AG09309 (cell line): ENCODE measurements at regions not wholly inside any gene's neighbourhood (a gene's known extent, or its start where the extent isn't known, plus 50 kb on each side); places are given as distances from the start of the nearest gene placed in this dataset.

Source experiments
- DNase-seq: peaks from one replicate; pipeline ENCODE4 v3.0.0-alpha.2; 2010; ENCODE audit warnings: low read depth
- H3K4me3 ChIP-seq: 2 replicates; pipeline ENCODE4 v1.5.1; 2011; ENCODE audit warnings: mild to moderate bottlenecking, low read depth, low read length, moderate library complexity; ENCODE audit not compliant: control insufficient read depth
- TF ChIP-seq, protein P1 (sequence below): IDR thresholded peaks from 2 replicates; pipeline ENCODE4 v1.5.1; 2011; ENCODE audit warnings: mild to moderate bottlenecking, low read depth, low read length, inconsistent platforms; ENCODE audit not compliant: insufficient read depth, control insufficient read depth; ENCODE audit errors: missing control alignments

GRCh38 chr6:90905351-90905750 is 318.5 kb upstream of the MAP3K7 start:
- no peak for DNase-seq
- TF ChIP-seq, protein P1, sequence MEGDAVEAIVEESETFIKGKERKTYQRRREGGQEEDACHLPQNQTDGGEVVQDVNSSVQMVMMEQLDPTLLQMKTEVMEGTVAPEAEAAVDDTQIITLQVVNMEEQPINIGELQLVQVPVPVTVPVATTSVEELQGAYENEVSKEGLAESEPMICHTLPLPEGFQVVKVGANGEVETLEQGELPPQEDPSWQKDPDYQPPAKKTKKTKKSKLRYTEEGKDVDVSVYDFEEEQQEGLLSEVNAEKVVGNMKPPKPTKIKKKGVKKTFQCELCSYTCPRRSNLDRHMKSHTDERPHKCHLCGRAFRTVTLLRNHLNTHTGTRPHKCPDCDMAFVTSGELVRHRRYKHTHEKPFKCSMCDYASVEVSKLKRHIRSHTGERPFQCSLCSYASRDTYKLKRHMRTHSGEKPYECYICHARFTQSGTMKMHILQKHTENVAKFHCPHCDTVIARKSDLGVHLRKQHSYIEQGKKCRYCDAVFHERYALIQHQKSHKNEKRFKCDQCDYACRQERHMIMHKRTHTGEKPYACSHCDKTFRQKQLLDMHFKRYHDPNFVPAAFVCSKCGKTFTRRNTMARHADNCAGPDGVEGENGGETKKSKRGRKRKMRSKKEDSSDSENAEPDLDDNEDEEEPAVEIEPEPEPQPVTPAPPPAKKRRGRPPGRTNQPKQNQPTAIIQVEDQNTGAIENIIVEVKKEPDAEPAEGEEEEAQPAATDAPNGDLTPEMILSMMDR, result no peak
- H3K4me3 ChIP-seq, result no peak overlapping the region

DNA sequence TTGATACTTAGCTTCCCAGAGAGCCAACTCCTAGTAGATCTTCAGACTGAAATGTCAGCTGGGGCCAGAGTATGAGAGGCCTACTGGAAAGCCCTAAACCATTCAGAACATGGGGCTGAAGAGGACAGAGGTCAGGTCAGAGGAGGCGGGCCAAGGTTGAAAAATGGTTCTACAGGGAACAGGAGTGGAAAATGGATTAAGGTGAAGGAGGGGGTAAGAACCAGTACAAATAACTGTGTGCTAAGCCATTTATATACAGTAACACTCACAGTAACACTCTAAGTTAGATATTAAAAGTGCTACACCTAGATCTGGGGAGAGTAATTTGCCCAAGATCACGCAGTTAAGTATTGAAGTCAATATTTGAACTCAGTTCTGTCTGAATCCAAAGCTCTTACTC is 313.2 kb upstream of the MAP3K7 start:
- no peak overlapping the region for H3K4me3 ChIP-seq
- TF ChIP-seq, protein P1, result no peak
- no peak for DNase-seq

DNA sequence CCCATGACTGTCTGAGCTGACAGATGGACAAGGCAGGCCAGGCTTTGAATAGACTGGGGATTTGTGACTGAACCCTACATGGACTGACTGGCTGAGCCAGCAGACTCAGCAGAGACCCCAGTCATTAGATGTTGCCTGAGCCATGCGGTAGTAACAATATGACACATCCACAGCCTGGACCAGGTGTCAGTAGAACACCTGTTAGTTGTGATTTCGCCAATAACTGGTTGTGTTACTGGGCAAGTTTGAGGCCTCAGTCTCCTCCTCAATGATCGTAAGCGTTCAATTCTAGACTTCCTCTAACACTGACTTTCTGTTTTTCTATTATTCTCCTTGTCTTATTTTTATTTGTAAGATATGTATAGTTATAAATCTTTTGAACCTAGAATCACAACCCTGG is 311.9 kb upstream of the MAP3K7 start:
- TF ChIP-seq, protein P1, result no peak
- no peak overlapping the region for H3K4me3 ChIP-seq
- no peak for DNase-seq

- TF ChIP-seq, protein P1, result no peak
- H3K4me3 ChIP-seq, result no peak overlapping the region
- DNase-seq, result no peak
Observed at GRCh38 chr6:90896075-90896547, 309.2 kb upstream of the MAP3K7 start.

- TF ChIP-seq, protein P1, result no peak
- no peak for DNase-seq
- no peak overlapping the region for H3K4me3 ChIP-seq
Observed at GRCh38 chr6:90895299-90896074, 308.6 kb upstream of the MAP3K7 start.

DNA sequence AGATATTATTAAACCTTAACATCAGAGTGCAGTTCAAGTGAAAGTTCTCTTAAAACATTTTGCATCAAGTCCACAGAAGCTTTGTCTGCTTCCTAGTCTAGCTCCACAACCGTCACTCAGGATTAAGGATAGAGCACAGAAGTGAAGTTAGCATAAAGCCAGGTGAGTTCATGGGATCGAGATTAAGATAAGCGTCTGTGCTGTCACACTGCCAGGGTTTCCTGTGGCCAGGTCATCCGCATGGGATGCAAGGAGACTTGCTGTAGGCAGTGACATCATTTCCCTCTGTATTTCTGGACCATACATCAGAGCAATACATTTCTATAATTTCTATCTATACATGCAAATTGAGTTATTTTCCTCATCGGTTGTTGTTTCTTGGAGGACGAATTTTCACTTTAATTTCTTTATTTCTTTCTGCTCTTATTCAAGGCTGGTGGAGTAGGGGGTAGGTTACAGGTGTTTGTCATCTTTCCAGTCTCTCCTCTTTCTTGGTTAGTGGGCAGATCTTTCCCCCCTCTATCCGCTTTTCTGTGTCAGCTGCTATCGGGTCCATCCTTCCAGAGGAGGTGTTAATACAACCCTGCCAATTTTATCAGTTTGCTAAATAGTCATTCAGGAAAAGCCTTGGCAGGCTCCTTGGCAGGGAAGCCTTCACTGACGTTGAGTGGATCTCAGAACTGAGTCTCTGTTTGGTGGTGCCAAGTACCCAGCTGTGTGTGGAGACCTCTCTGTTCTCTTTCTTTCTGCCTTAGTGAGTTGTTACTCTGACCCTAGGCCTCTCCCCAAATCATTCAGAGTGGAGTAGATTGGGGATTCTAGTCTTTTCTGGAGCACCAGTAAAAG is 307.6 kb upstream of the MAP3K7 start:
- TF ChIP-seq, protein P1, result no peak
- DNase-seq, result no peak
- no peak overlapping the region for H3K4me3 ChIP-seq
